Body of pancreas (tissue), 4 donors: ENCODE measurements at regions not wholly inside any gene's neighbourhood (a gene's known extent, or its start where the extent isn't known, plus 50 kb on each side); places are given as distances from the start of the nearest gene placed in this dataset.

Experiments
- ATAC-seq: fragments of 150-250 bp; one replicate; pipeline ENCODE4 v1.9.1; 2016
- DNase-seq, 4 donors: peaks; one replicate each; pipeline ENCODE4 v3.0.0-alpha.2; 2019
- H3K27ac ChIP-seq, 4 donors: fragments of 200-600 bp; sonication (generic); 1 replicate in 3 of 4; 2 replicates in 1 of 4; pipeline versions ENCODE4 v1.5.1 to v1.6.1; 2016 to 2019; ENCODE audit warnings: mild to moderate bottlenecking in 1 of 4, mixed read lengths in 1 of 4, moderate library complexity in 1 of 4
- H3K27me3 ChIP-seq, 2 donors: fragments of 200-600 bp; sonication (generic); one replicate each; pipeline ENCODE4 v1.6.0; 2016; ENCODE audit warnings: mild to moderate bottlenecking in 1 of 2
- H3K36me3 ChIP-seq, 2 donors: fragments of 200-600 bp; sonication (generic); replicated peaks in 1 of 2; 2 replicates each; pipeline ENCODE4 v1.5.1; 2016; ENCODE audit warnings: low read depth in 2 of 2; ENCODE audit not compliant: insufficient read depth in 1 of 2
- H3K4me1 ChIP-seq: fragments of 200-600 bp; sonication (generic); one replicate; pipeline ENCODE4 v1.6.0; 2016
- H3K4me3 ChIP-seq, 2 donors: fragments of 200-600 bp; sonication (generic); 1 replicate in 1 of 2; 2 replicates in 1 of 2; pipeline ENCODE4 v1.5.1; 2016 to 2019
- H3K9me3 ChIP-seq, 3 donors: fragments of 200-600 bp; sonication (generic); 1 replicate in 2 of 3; 2 replicates in 1 of 3; pipeline ENCODE4 v1.5.1; 2016
- POLR2A ChIP-seq, 3 donors: fragments of 450-650 bp; IDR thresholded peaks; one replicate each; pipeline ENCODE4 v1.6.1; 2016; ENCODE audit warnings: antibody characterized with exemption in 3 of 3, mild to moderate bottlenecking in 2 of 3
- WGBS, 2 donors: methylation state at CpG; one replicate each; pipeline ENCODE4 v1.1.5; 2017; 5-methylcytosine and 5-hydroxymethylcytosine counted together
- intact Hi-C: fragments of 100-400 bp; cut with DNase I; formaldehyde crosslinking; loops from one replicate; pipeline ENCODE4 v1.15.1; 2023
- TF ChIP-seq, protein P1 (sequence below), 7 experiments: fragments of 450-650 bp in 4 of 7; fragments of 200-600 bp in 3 of 7; sonication (generic) in 3 of 7; IDR thresholded peaks; one replicate each; pipeline ENCODE4 v1.5.1; 2016 to 2019; ENCODE audit warnings: antibody characterized with exemption in 7 of 7

DNA sequence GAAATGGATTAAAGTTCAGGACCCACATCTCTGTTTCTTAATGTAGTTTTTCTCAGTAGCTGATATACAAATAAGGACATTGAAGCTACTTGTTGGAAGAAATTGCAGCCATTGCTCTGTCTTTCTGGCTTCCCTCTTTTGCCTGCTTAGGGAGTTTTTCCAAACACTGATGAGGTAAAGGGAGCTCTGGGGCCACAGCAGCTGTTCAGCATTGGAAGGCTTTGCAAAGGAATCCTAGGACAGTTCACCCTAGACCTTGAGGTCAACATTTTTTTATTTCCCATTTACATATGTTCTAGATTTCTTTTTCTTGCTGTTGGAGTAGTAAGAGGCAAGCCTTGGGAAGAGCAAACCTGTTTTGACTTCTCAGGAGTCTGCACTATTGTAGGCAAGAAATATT, 126.9 kb upstream of the PLPPR5 start:
- TF ChIP-seq POLR2A (IDR thresholded peaks at IDR 0.05) = no peak
- TF ChIP-seq, protein P1, sequence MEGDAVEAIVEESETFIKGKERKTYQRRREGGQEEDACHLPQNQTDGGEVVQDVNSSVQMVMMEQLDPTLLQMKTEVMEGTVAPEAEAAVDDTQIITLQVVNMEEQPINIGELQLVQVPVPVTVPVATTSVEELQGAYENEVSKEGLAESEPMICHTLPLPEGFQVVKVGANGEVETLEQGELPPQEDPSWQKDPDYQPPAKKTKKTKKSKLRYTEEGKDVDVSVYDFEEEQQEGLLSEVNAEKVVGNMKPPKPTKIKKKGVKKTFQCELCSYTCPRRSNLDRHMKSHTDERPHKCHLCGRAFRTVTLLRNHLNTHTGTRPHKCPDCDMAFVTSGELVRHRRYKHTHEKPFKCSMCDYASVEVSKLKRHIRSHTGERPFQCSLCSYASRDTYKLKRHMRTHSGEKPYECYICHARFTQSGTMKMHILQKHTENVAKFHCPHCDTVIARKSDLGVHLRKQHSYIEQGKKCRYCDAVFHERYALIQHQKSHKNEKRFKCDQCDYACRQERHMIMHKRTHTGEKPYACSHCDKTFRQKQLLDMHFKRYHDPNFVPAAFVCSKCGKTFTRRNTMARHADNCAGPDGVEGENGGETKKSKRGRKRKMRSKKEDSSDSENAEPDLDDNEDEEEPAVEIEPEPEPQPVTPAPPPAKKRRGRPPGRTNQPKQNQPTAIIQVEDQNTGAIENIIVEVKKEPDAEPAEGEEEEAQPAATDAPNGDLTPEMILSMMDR (IDR thresholded peaks at IDR 0.05) = no peak
- DNase-seq (no peak), ATAC-seq (no peak)
- Histone ChIP-seq H3K9me3 (no peaks in the 10 kb centered on the region), H3K36me3 (no peaks in the 10 kb centered on the region), H3K4me3 (no peak overlapping the region), H3K4me1 (no peaks in the 10 kb centered on the region), H3K27ac (no peak overlapping the region), H3K27me3 (no peaks in the 10 kb centered on the region)
- intact Hi-C loops = no loop called here

DNA sequence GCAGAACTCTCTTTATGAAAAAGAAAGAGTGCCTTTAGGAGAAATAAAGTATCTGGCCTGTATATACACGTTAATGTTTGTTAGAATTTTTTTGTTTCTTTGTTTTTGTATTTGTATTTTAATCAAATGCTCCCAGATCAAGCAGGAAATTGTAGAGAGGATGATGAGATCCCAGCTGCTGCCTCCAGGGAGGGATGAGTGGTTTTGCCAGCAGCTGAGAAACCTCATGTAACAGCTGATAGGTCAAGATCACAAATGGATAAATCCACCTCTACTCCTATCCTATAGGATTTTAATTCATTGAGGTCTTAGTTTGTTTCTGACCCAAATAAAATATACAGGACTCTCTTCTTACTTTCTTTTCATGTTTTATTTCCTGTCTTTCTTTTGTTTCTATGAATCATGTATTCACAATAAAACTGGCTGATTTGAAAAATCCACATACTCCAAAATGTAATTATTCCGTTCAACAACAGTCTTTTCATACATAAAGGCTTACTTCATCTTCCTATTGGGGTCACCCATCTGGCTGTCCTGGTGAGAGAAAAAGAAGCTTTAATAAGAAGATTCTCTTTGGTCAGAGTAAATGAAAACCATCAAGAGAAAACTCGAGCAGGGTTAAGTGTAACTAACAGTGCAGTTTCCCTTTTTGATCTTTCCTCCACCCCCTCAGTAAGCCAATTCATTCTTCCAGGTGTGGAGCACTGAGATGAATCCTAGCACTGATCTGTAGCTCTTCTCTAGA, 129.3 kb upstream of the PLPPR5 start:
- WGBS, 2 donors = 33 to 39% methylated on average over 3 of the region's 3 CpGs
- intact Hi-C loops = no loop called here
- no peaks in the 10 kb centered on the region for H3K9me3 ChIP-seq

DNA sequence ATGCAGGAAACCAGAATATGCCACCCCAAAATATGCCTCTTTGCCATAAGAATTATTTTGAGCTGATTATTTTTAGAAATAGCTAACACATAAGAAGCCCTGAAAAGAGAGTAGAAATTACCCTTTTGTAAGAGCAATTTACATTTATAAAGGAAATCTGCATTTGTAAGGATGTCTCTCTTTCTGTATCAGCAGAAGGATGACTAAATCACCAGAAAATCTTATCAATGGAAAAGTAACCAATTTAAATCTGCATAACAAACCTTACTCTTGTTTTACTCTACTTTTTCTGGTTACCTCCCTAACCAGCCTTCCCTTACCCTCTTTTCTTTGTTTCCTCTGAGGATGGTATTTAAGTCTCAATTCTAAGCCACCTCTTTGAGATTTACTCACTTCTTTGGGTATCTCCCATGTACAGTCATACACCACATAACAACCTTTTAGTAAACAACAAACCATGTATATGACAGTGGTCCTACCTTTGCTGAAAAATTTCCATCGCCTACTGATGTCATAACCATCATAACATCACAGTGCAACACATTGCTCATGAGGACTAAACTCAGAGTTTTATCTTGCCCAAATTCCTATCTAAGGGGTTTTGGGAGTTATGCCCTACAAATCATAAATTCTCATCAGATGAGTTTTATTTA, 126.6 kb upstream of the PLPPR4 start:
- ATAC-seq = no peak
- 67 to 78% methylated on average over 1 of the region's 1 CpG for WGBS, 2 donors
- no peaks in the 10 kb centered on the region for H3K9me3 ChIP-seq
- no peaks in the 10 kb centered on the region for H3K27me3 ChIP-seq
- no peaks in the 10 kb centered on the region for H3K36me3 ChIP-seq
- no peak for TF ChIP-seq POLR2A (IDR thresholded peaks at IDR 0.05)
- TF ChIP-seq, protein P1 (IDR thresholded peaks at IDR 0.05) = no peak
- intact Hi-C loops = no loop called here
- no peak overlapping the region for H3K4me3 ChIP-seq
- H3K27ac ChIP-seq = no peak overlapping the region
- DNase-seq = no peak
- H3K4me1 ChIP-seq = no peaks in the 10 kb centered on the region

More for the DNA sequence above, 129.3 kb upstream of the PLPPR5 start:
- H3K4me3 ChIP-seq = no peak overlapping the region
- TF ChIP-seq, protein P1 (IDR thresholded peaks at IDR 0.05) = no peak
- TF ChIP-seq POLR2A (IDR thresholded peaks at IDR 0.05) = no peak
- no peaks in the 10 kb centered on the region for H3K27me3 ChIP-seq
- H3K36me3 ChIP-seq = no peaks in the 10 kb centered on the region
- DNase-seq (no peak), ATAC-seq (no peak)
- H3K27ac ChIP-seq = no peak overlapping the region
- H3K4me1 ChIP-seq = no peaks in the 10 kb centered on the region

DNA sequence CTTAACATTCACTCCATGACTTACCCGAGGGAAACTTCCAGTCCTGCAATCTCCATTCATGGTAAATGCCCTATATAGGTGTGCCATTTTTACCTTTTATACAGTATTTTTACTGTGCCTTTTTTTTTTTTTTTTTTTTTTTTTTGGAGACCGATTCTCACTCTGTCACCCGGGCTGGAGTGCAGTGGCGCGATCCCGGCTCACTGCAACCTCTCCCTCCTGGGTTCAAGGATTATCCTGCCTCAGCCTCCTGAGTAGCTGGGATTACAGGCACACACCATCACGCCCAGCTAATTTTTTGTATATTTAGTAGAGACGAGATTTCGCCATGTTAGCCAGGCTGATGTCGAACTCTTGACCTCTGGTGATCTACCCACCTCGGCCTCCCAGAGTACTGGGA, 124.4 kb upstream of the PLPPR4 start:
- WGBS, 2 donors = 73 to 84% methylated on average over 9 to 11 of the region's 11 CpGs
- Histone ChIP-seq H3K4me3 (no peak overlapping the region), H3K4me1 (no peaks in the 10 kb centered on the region), H3K36me3 (no peaks in the 10 kb centered on the region), H3K9me3 (no peaks in the 10 kb centered on the region), H3K27me3 (no peaks in the 10 kb centered on the region), H3K27ac (no peak overlapping the region)
- ATAC-seq = no peak
- intact Hi-C loops = no loop called here
- no peak for TF ChIP-seq POLR2A (IDR thresholded peaks at IDR 0.05)
- TF ChIP-seq, protein P1 (IDR thresholded peaks at IDR 0.05) = no peak
- DNase-seq = no peak
